HepG2 (cell line): ENCODE measurements at regions not wholly inside any gene's neighbourhood (a gene's known extent, or its start where the extent isn't known, plus 50 kb on each side); places are given as distances from the start of the nearest gene placed in this dataset.

Source experiments
- ATAC-seq: fragments of 200-7000 bp; cut with Tn5 transposase; 3 replicates; pipeline ENCODE4 v1.9.1; 2020; ENCODE audit warnings: mild to moderate bottlenecking, moderate library complexity
- BruUV-seq: library from RNA; stranded (reverse); fragments of 400-500 nt; replicated peaks from 2 replicates; lab custom pipeline; 2021; lab: Mats Ljungman, UMichigan
- CTCF ChIA-PET: fragments of 300-600 bp; formaldehyde crosslinking; extraction: SDS; loops from one replicate; lab custom pipeline; 2021; ENCODE audit warnings: low total read pairs, inconsistent platforms, low intra/inter-chr PET ratio; lab: Yijun Ruan, JAX
- POLR2A ChIA-PET: fragments of 350-600 bp; sonication (Branson Sonifier 250); formaldehyde crosslinking; loops from one replicate; lab custom pipeline; 2020; ENCODE audit warnings: antibody characterized with exemption, inconsistent platforms; lab: Yijun Ruan, JAX
- DNase-seq: peaks from one replicate; pipeline ENCODE4 v3.0.0-alpha.2; 2015; ENCODE audit warnings: low spot score
- FAIRE-seq: peaks from 3 replicates; lab custom pipeline; 2011; peaks lifted over from hg19 to GRCh38; lab: Jason Lieb, UNC
- H2AFZ ChIP-seq: one replicate; pipeline ENCODE4 v1.6.1; 2011; ENCODE audit warnings: low read length, inconsistent platforms
- H3K27ac ChIP-seq: fragments of 300-600 bp; 3 replicates; pipeline ENCODE4 v1.8.0; 2011; ENCODE audit warnings: mixed run types, mild to moderate bottlenecking, mixed read lengths, low read length, inconsistent platforms; ENCODE audit not compliant: insufficient read depth; ENCODE audit errors: extremely low read length
- H3K27me3 ChIP-seq, 2 experiments: fragments of 200-600 bp in 1 of 2; 2 replicates in 1 of 2; 3 replicates in 1 of 2; pipeline versions ENCODE4 v1.6.0 to v1.8.0; 2011; ENCODE audit warnings: low read length in 2 of 2, mild to moderate bottlenecking in 2 of 2, moderate library complexity in 2 of 2, inconsistent platforms in 1 of 2; ENCODE audit not compliant: insufficient read depth in 2 of 2, control insufficient read depth in 1 of 2
- H3K36me3 ChIP-seq, 2 experiments: fragments of 200-600 bp in 1 of 2; replicated peaks in 1 of 2; 2 replicates in 1 of 2; 3 replicates in 1 of 2; pipeline versions ENCODE4 v1.5.1 to v1.8.0; 2011; ENCODE audit warnings: low read length in 2 of 2, inconsistent platforms in 1 of 2; ENCODE audit not compliant: insufficient read depth in 2 of 2, control insufficient read depth in 1 of 2
- H3K4me1 ChIP-seq: 2 replicates; pipeline ENCODE4 v1.5.1; 2012; ENCODE audit warnings: low read length, inconsistent platforms; ENCODE audit not compliant: insufficient read depth
- H3K4me2 ChIP-seq: 2 replicates; pipeline ENCODE4 v1.6.0; 2011; ENCODE audit warnings: low read depth, low read length, inconsistent platforms
- H3K4me3 ChIP-seq, 3 experiments: fragments of 200-600 bp in 1 of 3; sonication (generic), shearing (Covaris generic) in 1 of 3; replicated peaks in 1 of 3; 2 replicates each; pipeline ENCODE4 v1.5.1; 2011 to 2016; ENCODE audit warnings: low read length in 3 of 3, inconsistent platforms in 2 of 3, low read depth in 2 of 3, mild to moderate bottlenecking in 2 of 3, control low read depth in 1 of 3, mixed read lengths in 1 of 3; ENCODE audit not compliant: insufficient read depth in 1 of 3
- H3K79me2 ChIP-seq: one replicate; pipeline ENCODE4 v1.6.1; 2011; ENCODE audit warnings: low read length, inconsistent platforms; ENCODE audit not compliant: insufficient read depth
- H3K9ac ChIP-seq: 2 replicates; pipeline ENCODE4 v1.6.0; 2011; ENCODE audit warnings: mild to moderate bottlenecking, low read depth, low read length, inconsistent platforms; ENCODE audit not compliant: insufficient read depth
- H3K9me3 ChIP-seq: 2 replicates; pipeline ENCODE4 v1.5.1; 2012; ENCODE audit warnings: mild to moderate bottlenecking, low read length
- H4K20me1 ChIP-seq: 2 replicates; pipeline ENCODE4 v1.6.0; 2011; ENCODE audit warnings: inconsistent platforms, mild to moderate bottlenecking, low read length, moderate library complexity; ENCODE audit not compliant: insufficient read depth
- PRDM15 ChIP-seq: sonication (generic); formaldehyde crosslinking; IDR thresholded peaks from 2 replicates; pipeline ENCODE4 v1.4.0; 2020; ENCODE audit warnings: missing genetic modification reagents
- THAP9 ChIP-seq: sonication (generic); formaldehyde crosslinking; IDR thresholded peaks from 2 replicates; pipeline ENCODE4; 2020; ENCODE audit warnings: missing genetic modification reagents, mild to moderate bottlenecking, borderline replicate concordance
- ZNF629 ChIP-seq: sonication (generic); formaldehyde crosslinking; conservative IDR thresholded peaks from 2 replicates; pipeline ENCODE4 v1.5.0; 2020; ENCODE audit warnings: missing genetic modification reagents
- WGBS: methylation state at CpG from one replicate; pipeline ENCODE4 v1.1.6; 2017; ENCODE audit warnings: low lambda C conversion rate; 5-methylcytosine and 5-hydroxymethylcytosine counted together
- in situ Hi-C: cut with HindIII; loops from 2 replicates; pipeline ENCODE4 v1.10.0; 2017; ENCODE audit warnings: low pct_unique_long_range_greater_than_20kb; ENCODE audit not compliant: extremely low pct_ligation_motif_present
- intact Hi-C: fragments of 100-400 bp; cut with micrococcal nuclease; formaldehyde crosslinking; loops from one replicate; pipeline ENCODE4 v1.10.0; 2022; ENCODE audit not compliant: unreplicated experiment

GRCh38 chr22:44391481-44392445 lies 79.0 kb upstream of the SHISAL1 start:
- POLR2A ChIA-PET: no interaction called here
- in situ Hi-C loops: no loop called here
- WGBS: 12% methylated on average over 16 of the region's 23 CpGs
- H3K36me3 ChIP-seq: no peaks in the 10 kb centered on the region
- peaks cover 10 to 51% of the 10 kb centered on the region in 2 experiments for H3K27me3 ChIP-seq
- H2AFZ ChIP-seq: no peak overlapping the region
- intact Hi-C loops: no loop called here
- DNase-seq: no peak
- no peak overlapping the region for H3K4me2 ChIP-seq
- H3K79me2 ChIP-seq: no peaks in the 10 kb centered on the region
- ATAC-seq: no peak
- H3K27ac ChIP-seq: no peak overlapping the region
- no peak overlapping the region for H3K4me3 ChIP-seq
- H3K4me1 ChIP-seq: no peaks in the 10 kb centered on the region
- TF ChIP-seq PRDM15 (0 out of 2 replicates have a peak, but pooled peaks have one; percentile 45), THAP9 (CRISPR knock-in tag) (no peak), ZNF629 (CRISPR knock-in tag) (peak; percentile 44)
- H3K9ac ChIP-seq: no peak overlapping the region
- CTCF ChIA-PET: no interaction called here
- BruUV-seq: no TSS peak
- FAIRE-seq: no peak
- no peaks in the 10 kb centered on the region for H3K9me3 ChIP-seq
- H4K20me1 ChIP-seq: no peaks in the 10 kb centered on the region
